ENCODE measurements at regions not wholly inside any gene's neighbourhood (a gene's known extent, or its start where the extent isn't known, plus 50 kb on each side); places are given as distances from the start of the nearest gene placed in this dataset.

DNA sequence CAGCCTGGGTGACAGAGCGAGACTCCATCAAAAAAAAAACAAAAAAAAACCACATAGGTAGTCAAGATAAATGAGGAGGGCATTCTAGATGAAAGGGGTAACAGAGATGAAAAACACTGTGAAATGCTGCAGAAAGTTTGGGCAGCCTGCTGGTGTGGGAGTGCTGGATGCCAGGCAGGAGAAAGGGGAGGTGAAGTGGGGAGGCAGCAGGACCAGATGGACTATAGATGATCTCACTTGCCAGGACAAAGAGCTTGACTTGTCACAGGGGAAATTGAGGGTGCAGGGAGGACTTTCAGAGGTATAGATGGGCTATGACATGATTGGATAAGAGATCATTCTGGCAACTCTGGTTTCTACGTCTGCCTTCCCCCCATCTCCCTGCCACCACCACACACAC is 519.7 kb upstream of the ZFP42 start:
- TF ChIP-seq, protein P1, sequence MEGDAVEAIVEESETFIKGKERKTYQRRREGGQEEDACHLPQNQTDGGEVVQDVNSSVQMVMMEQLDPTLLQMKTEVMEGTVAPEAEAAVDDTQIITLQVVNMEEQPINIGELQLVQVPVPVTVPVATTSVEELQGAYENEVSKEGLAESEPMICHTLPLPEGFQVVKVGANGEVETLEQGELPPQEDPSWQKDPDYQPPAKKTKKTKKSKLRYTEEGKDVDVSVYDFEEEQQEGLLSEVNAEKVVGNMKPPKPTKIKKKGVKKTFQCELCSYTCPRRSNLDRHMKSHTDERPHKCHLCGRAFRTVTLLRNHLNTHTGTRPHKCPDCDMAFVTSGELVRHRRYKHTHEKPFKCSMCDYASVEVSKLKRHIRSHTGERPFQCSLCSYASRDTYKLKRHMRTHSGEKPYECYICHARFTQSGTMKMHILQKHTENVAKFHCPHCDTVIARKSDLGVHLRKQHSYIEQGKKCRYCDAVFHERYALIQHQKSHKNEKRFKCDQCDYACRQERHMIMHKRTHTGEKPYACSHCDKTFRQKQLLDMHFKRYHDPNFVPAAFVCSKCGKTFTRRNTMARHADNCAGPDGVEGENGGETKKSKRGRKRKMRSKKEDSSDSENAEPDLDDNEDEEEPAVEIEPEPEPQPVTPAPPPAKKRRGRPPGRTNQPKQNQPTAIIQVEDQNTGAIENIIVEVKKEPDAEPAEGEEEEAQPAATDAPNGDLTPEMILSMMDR (IDR thresholded peaks at IDR 0.05): no peak
- TF ChIP-seq POLR2AphosphoS5 (IDR thresholded peaks at IDR 0.05; ENCODE audit: insufficient read depth in 1 of 2, low read depth in 1 of 2): no peak
- no peak for TF ChIP-seq POLR2A (IDR thresholded peaks at IDR 0.05)
